HG02840 (cell line): ENCODE measurements at regions not wholly inside any gene's neighbourhood (a gene's known extent, or its start where the extent isn't known, plus 50 kb on each side); places are given as distances from the start of the nearest gene placed in this dataset.

Experiments used
- ATAC-seq: cut with Tn5 transposase; IDR thresholded peaks from one replicate; pipeline ENCODE4 v1.9.1; 2021; ENCODE audit warnings: mild to moderate bottlenecking, moderate library complexity, moderate number of reproducible peaks; ENCODE audit not compliant: unreplicated experiment, low FRiP score

DNA sequence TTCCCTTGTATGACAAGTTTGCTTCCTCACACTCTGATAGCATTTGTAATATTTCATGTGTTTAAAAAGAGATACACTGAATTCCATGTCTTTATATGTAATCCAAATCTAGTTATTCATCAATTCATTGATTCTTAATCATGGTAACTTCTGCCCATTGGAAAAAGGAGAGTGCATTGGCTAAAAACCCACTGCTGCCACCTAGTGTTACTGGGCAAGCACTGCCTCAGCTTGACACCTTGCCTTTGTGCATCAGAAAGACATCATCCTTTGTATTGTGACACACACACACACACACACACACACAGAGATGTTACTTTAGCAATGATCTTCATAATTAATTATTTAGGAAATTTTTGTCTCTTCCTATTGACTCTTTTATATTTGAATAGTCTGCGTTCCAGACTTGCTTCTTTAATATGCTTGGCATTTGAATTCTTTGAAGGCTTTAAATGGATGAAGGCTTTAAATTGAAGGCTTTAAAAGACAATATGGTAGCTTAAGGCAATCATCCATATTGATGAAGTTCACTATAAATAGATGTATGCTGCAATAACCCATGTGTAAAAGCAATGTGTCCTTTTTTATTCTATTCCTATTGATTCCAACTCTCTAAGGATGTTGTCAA lies 414.2 kb upstream of the CHST9 start:
- ATAC-seq: no peak

DNA sequence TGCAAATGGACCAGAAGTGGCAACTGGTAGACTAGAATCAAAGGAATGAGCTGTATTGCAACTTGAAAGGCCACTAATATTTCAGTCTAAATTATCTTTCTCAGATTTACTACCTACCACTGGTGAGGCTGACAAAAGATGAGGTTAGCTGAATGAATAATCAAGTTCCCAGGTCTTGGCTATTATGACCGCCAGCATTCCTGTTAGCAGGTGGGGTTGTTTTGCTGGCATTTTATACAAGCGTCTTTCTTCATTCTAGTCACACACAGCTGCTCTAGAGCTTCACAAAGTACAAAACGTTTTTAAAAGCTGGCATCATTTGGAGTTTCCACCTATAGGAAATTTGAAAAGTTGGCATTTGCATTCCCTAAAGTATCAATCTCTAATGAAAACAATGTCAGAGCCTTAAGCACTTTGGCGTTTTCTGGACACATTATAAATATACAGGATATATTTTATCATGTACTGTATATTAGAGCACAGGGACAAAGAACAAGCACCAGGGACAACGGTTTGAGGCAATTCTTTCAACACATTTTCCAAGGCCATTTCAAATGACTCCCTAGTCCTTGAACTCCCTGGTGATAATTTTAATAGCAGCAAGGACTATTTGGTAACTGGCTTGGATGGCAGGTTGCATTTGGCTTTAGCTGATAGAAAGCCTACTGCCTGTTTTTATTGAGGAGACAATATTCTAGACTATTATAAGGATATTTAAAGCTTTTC lies 410.2 kb upstream of the CHST9 start:
- no peak for ATAC-seq

DNA sequence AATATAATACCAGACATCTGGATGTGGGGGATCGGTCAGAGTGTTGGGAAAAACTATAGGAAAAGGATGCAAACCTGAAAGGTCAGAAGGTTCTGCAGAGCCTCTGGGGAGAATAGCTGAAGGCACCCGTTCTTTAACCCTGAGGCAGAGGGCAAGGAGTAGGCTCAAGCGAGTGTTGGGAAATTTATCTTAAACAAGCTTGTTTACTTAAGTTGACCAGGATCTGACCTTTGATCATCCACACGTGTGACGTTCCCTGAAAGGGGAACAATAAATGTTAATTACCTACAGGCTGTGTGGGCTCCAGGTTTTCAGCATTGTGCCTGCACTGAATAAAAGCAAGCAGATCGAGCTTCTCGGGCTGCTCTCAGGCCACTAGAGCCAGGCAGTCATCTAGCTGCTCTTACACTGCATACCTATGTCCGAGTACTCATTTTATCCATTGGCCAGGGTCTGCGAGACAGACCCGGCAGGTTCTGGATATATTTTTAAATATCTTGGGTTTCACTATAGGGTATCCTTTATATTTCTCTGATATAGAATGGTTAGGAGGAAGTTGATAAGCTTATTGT lies 400.6 kb upstream of the CHST9 start:
- no peak for ATAC-seq

DNA sequence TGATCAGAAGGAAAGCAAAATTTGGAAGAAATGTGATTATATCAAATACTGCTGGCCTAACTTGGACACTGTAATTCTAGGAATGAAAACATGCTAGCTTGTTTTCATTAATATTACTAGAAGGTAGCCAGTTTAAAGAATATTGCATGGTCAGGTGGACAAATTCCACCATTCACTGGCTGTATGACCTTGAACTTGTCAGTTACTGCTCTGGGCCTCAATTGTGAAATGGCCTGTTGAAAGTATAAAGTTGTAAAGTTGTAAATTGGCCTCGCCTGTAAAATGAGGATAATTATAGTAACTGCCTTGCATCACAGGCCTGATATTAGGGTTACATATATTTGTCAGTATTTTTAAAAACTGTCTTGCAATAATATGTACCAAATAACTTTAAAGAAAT lies 398.4 kb upstream of the CHST9 start:
- ATAC-seq: no peak

DNA sequence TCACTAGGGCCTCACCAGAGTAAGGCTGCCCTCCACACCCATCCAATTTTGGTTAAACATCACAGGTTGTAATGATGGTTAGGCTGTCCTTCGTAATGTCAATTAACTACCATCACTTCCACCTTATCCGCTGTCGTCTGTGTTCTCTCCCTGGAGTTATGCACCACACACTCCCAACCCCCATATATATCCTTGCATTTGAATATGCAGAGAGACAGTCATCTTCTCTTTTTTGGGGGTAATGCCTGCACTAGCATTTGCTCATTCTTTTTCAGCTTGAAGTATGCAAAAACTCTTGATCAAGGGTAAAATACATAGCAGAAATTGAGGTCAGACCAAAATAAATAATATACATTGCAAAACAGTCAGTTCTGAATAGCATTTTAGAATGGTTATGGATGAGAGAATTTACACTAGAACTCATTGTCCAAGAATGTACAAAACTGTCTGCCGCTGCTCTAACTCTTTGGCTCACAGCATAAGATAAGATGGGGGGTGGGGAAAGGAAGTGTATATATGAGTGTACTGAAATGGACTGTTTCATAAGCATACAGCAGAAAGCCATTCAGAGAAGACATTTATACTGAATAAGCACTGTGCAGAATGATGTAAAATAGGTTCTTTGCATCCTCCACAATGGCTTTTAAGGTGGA lies 397.8 kb upstream of the CHST9 start:
- no peak for ATAC-seq

DNA sequence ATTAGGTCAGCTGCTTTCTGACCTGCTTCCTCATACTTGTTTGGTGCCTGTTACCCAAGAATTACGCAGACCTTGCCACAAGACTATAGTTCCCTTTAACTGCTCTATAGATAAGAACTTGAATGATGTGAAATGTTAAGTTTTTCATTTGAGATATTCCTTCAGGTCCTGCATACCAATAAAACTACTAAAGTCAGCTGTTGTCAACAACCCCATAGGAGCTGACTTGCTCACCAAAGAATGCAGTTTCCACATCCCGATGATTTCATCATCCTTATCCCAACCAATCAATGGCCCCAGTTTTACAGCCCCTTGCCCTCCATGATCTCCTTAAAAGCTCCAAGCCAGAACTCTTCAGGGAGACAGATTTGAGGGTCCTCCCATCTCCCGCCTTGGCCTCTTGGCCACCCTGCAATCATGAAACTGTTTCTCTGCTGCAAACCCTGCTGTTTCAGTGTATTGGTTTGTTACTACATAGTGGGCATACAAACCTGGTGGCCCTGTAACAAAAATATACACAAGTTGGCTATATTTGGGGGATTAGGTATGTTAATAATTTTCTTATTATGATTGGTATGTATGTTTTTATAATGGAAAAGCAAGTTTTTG lies 396.3 kb upstream of the CHST9 start:
- ATAC-seq: no peak

DNA sequence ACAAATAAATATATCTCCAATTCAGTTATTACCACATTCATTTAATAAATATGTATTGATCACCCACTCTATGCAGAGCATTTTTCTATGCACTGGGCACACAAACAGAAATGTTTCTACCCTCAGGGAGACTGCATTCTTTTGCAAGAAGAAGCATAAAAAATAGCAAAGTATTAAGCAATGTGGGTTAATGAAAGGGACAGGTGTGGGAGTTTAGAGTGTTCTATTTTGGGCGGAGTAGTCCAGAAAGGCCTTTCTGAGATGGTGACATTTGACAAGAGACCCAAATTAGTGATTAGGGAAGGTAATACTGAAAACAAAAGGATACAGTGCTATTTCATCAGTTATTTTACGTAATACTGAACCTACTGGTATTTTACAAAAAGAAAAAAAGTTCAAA lies 394.3 kb upstream of the CHST9 start:
- no peak for ATAC-seq

DNA sequence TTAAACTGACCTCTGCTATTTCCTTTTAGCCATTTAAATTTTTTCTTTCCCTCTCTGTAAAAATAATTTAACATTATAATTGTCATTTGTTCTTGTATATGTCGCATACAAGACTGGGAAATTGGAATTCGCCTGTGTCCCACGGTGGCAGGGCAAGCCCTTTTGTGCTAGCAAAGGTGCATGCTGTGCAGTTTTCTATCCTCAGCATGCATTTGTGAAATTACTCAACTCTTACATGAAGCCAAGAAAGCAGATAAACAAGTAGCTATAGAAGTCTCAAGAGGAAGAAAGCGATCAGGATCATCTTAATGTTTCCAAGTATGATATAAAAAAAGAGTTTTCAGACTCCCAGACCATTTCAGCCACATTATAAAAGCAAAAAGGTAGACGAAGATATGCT lies 392.6 kb upstream of the CHST9 start:
- no peak for ATAC-seq

DNA sequence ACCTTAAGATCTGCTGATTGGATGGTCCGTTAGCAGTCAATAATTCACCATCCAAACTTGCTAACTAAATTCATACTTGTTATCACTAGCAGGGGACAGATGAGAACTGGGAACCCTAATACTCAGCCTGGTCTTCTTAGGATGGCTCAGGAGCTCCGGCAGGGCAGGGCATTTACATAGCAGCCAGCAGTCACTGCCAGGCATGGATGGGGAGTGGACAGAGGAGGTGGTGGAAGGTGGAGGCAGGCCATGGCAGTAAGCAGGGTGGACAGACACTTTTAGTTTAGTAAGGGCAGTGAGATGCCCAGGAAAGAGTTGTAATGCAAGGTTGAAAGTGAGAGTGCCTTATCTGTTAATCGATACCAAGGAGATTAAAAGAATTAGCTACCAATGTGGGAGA lies 392.2 kb upstream of the CHST9 start:
- no peak for ATAC-seq

DNA sequence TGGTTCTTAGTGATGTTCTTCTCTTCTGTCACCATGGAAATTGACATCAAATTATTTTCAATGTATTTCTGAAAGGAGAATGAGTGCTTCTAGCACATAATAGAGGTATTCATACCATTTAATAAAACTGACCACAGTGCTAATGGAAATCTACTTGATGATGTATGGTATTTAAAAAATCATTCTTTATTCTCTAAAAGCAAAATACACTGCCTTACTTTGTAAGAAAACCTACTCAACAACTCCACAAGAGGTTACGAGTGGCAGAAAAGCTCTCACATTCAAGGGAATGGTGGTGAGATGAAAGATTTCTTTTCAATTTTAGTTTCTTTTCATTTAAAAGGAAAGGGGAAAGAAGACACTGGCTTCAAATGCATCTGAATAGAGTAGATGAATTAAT lies 382.3 kb upstream of the CHST9 start:
- ATAC-seq: no peak

DNA sequence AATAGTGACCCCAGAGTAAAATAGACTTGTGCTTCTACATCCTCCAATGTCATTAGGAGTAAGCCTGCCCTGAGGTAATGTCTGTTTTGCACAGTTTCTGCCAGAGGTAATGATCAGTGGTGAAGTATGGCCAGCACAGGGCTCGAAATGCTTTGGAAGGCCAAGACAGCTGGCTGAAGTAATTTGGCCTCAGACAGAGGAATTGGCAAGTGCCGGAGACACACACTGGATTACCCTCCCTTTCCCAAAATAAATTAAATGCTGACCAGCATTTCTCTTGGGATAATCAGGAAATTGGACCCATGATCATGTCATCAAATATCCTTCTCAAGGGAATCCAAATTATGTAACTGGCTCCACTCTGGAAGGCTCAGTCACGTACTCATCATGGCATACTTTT lies 379.0 kb upstream of the CHST9 start:
- ATAC-seq: no peak

DNA sequence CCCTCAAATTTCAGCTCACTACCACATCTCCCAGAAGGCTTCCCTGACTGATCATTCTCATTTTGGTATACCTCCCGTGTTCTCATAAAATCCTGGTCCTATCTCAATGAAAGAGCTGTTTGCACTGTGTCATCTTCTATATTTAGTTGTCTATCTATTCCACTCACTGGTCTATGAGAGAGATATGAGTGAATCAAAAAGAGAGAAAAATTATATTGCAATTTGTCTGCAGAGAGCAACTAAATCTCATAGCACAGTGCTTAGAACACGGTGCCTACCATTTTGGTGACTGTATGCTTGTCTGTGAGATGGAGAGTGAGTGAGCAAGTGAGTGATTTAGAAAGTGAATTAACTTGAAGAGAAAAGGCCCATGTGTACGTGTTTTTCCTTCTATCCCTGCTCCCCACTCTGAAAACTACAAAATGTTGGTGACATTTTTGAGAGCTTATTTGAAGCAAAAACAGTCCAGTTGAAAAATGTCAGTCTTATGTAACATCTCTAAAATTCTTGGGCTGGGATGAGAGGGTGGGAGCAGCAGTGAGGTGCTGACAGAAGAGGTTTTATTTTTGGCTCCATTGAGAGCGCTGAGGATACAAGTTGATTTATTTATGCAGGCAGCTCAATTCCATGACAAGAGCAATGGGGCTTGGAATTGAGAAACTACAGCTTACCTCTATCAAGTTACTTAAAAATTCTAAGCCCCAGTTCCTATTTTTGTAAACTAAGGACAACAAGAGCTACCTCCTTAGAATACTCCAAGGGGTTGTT lies 373.5 kb upstream of the CHST9 start:
- no peak for ATAC-seq

DNA sequence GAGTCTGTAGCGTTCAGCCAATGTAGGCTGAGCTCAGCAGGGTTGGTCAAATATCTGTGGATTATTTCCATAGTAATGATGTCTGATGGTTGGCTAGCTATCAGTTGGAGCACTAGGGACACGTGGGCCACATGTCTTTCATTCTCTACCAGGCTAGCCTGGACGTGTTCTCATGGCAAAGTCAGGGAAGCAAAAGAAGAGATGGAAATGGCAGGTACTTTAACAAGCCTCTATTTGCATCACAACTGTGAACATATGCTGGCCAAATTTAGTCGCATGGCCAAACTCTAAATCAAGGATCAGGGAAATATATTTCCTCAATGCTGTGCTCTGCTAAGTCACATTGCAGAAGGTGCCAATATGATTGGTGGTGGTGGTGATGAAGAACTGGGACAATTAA lies 371.6 kb upstream of the CHST9 start:
- no peak for ATAC-seq

DNA sequence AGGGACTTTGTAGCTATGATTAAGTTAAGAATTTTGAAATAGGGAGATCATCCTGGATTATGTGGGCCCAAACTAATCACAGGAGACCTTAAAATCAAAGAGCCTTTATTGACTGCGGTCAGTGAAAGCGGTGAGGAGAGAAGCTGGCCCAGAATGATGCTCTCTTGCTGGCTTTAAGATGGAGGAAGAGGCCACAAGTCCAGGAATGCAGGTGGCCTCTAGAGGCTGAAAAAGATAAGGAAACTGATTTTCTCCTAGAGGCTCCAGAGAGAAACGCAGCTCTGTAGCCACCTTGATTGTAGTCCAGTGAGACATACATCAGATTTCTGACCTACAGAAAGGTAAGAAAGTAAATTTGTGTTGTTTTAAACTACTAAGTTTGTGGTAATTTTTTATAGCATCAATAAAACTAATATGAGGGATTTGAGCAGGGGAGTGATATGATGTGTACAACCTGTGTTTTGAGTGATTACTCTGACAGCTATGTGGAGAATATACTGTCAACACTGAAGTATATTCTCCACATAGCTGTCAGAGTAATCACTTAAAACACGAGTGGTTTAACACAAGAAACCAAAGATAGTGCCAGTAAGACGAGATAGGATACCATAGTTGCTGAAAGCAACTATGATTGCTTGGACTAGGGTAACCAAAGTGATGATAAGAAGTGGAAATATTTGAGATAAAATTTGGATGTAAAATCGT lies 364.4 kb upstream of the CHST9 start:
- no peak for ATAC-seq

DNA sequence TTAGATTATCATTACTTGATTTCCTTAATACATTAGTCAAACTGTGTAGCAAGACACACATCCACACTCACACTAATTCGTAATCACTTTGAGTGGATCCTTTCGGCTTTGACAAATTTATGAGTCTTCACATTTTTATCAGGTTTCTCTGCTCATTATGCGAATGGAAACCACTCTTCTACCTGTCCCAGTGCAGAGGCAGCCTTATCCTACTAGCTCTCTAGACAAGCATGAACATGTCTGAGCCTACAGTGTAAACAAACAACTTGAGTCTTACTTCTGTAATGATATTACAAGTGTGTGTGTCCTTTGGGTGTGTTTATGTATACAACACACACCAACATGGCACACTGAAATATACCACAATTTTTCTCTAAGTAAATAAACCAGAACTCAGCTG lies 361.9 kb upstream of the CHST9 start:
- ATAC-seq: no peak

DNA sequence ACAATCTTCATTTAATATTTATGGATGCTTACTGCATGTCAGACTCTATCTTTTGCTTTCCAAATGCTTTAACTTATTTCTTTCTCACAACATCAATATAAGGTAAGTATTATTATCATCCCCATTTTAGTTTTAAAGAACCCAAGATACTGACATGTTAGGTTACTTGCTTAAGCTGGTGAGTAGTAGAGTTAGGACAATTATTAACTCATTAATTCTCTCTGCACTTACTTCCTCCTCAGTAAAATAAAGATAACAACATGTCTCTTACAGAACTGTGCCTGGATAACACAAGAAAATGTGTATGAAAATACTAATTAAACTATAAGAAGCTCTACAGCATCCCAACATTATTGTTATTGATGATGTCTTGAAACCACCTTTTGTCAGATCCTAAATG lies 359.1 kb upstream of the CHST9 start:
- no peak for ATAC-seq

DNA sequence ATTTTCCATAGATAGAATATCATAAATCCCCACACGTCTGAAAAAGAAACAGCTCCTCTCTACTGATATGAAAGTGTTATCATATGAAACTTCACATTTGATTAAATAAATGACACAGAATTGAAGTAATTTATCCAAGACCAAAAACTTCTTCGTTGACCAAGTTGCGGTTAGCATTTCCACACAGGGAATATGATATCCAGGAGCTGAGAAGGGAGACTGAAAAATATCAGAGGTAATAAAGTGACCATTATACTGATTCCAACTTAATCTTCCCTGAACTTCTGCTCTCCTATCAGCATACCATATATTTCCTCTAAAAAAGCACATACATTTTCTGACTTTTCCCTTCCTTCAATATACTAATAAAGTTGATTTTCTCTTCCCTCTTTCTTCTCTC lies 356.2 kb upstream of the CHST9 start:
- ATAC-seq: no peak

DNA sequence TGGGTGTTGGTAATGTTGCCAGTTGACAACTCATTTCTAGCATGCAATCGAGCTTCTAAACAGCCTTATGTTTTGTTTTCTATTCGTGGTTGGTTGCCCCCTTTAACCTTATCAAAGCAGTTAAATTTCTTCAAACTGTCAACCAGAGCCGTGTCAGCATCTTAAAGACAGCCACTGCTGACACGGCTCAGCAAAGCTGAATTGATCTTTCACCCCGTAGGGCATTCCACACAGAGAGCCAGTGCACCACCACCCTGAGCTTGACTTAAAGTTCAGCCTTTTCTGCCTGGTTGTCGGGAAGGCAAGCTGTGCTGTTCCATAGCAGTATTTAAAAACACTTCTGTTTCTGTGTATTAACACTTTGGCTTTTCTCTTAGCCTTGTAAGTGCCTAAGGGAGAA lies 355.0 kb upstream of the CHST9 start:
- no peak for ATAC-seq

DNA sequence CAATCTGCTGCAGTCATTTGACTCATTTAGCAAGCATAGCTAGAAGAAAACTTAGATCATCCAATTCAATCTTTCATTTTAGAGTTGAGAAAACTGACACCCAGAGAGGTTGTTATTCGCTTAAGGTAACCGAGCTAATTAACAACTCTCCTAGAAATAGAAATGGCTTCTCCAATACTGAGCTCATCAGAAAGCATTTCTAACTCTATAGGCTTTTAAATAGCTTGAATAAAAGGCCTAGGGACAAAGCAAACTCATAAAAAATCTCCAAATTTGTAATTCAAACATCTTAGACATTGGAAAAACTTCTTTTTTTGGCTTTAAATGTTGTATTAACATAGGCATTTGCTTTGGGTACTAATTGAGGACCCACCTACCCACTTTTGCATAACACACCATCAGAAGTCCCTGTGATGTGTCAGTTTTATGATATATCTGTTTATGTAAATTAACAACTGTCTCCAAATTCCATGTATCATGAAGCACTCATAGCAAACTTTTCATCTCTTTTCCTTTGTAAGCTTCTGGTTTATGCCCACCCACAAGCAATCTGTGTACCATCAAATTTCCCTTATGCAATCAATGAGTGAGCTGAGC lies 343.9 kb upstream of the CHST9 start:
- no peak for ATAC-seq

DNA sequence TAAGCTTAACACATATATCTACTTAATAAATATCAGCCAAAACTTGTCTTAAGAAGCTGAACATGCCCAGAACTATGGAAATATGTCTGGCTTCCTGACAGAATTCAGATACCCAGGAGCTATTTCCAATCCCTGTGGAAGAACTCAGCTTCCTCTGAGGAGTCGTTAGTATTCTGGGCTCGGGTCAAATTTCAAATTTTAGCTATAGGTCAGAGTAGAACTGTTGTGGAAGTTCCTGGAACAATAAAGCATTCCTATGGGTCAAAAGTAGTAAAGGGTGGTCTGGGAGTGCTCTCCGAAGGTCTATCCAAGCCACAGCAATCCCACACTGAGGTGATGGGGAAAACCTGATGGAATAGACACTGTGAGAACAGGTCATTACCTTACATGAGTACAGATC lies 342.7 kb upstream of the CHST9 start:
- ATAC-seq: no peak
